ENCODE measurements at regions not wholly inside any gene's neighbourhood (a gene's known extent, or its start where the extent isn't known, plus 50 kb on each side); places are given as distances from the start of the nearest gene placed in this dataset.

DNA sequence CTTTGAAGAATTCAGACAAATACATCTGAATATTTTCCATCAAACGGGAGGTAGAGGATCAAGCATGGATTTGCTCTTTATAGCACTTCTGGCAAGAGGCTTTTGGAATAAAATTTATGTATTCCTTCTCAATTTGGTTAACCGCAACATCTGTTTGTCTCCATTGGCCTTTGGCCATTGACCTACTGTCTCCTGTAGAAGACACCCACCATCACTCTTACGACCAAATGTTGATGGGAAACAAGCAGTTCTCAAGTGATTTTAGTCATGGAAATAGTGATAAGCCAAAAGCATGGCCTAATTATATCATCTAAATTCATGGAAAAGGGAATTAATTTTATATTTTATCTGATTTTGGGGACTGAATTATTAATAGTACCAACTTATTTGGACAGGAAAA is 591.9 kb downstream of the CD109 start:
- TF ChIP-seq CTCF (IDR thresholded peaks at IDR 0.05), result no peak
- TF ChIP-seq POLR2AphosphoS5 (IDR thresholded peaks at IDR 0.05; ENCODE audit: insufficient read depth in 1 of 2, low read depth in 1 of 2), result no peak
- TF ChIP-seq POLR2A (IDR thresholded peaks at IDR 0.05), result no peak

Data from vagina (tissue), 2 donors.